ENCODE measurements at regions not wholly inside any gene's neighbourhood (a gene's known extent, or its start where the extent isn't known, plus 50 kb on each side); places are given as distances from the start of the nearest gene placed in this dataset.

GRCh38 chr14:25101276-25101675, 51.3 kb upstream of the STXBP6 start:
- no peak for DNase-seq
